H1 (cell line): ENCODE measurements at regions not wholly inside any gene's neighbourhood (a gene's known extent, or its start where the extent isn't known, plus 50 kb on each side); places are given as distances from the start of the nearest gene placed in this dataset.

Source experiments
- CTCF ChIA-PET: fragments of 300-600 bp; sonication (Branson Sonifier 250); formaldehyde crosslinking; loops from one replicate; lab custom pipeline; 2021; ENCODE audit not compliant: partially characterized antibody; lab: Charles Lee
- POLR2A ChIA-PET: fragments of 300-600 bp; sonication (Branson Sonifier 250); formaldehyde crosslinking; loops from one replicate; lab custom pipeline; 2021; ENCODE audit warnings: inconsistent platforms; ENCODE audit not compliant: partially characterized antibody; lab: Charles Lee
- DNase-seq, 2 experiments: peaks; one replicate each; pipeline versions ENCODE4 v3.0.0 to v3.0.0-alpha.2; 2010 to 2022; ENCODE audit warnings: low spot score in 2 of 2, low read depth in 1 of 2, mixed read lengths in 1 of 2
- FAIRE-seq: peaks from 2 replicates; lab custom pipeline; 2011; peaks lifted over from hg19 to GRCh38; lab: Jason Lieb, UNC
- H2AFZ ChIP-seq: 2 replicates; pipeline ENCODE4 v1.8.1; 2012; ENCODE audit warnings: low read length, inconsistent platforms
- H2AK5ac ChIP-seq: 2 replicates; pipeline ENCODE4 v1.6.1; 2013; ENCODE audit warnings: low read depth, low read length
- H2BK120ac ChIP-seq: replicated peaks from 2 replicates; pipeline ENCODE3; 2013; ENCODE audit warnings: low read depth, low read length, inconsistent platforms
- H2BK12ac ChIP-seq: 2 replicates; pipeline ENCODE4 v1.6.1; 2013; ENCODE audit warnings: low read depth, low read length
- H2BK15ac ChIP-seq: 2 replicates; pipeline ENCODE4 v1.6.1; 2013; ENCODE audit warnings: low read length
- H2BK20ac ChIP-seq: 2 replicates; pipeline ENCODE4 v1.6.1; 2013; ENCODE audit warnings: low read length
- H2BK5ac ChIP-seq: 2 replicates; pipeline ENCODE4 v1.6.1; 2013; ENCODE audit warnings: low read depth, low read length
- H3K14ac ChIP-seq: 2 replicates; pipeline ENCODE4 v1.6.1; 2013; ENCODE audit warnings: inconsistent platforms; ENCODE audit not compliant: insufficient read length
- H3K18ac ChIP-seq: 2 replicates; pipeline ENCODE4 v1.6.1; 2013; ENCODE audit warnings: low read length; ENCODE audit errors: extremely low read depth
- H3K23ac ChIP-seq: 2 replicates; pipeline ENCODE4 v1.6.1; 2013; ENCODE audit warnings: inconsistent platforms; ENCODE audit not compliant: insufficient read length
- H3K23me2 ChIP-seq: 2 replicates; pipeline ENCODE4 v1.6.1; 2013; ENCODE audit warnings: low read depth, low read length
- H3K27ac ChIP-seq: 2 replicates; pipeline ENCODE4 v1.6.1; 2011; ENCODE audit warnings: low read depth, low read length, inconsistent platforms
- H3K27me3 ChIP-seq, 4 experiments: replicated peaks in 1 of 4; 1 replicate in 1 of 4; 2 replicates in 3 of 4; pipeline versions ENCODE4 v1.6.1 to v1.8.1; 2011 to 2013; ENCODE audit warnings: low read length in 3 of 4, mild to moderate bottlenecking in 3 of 4, inconsistent platforms in 2 of 4, mixed read lengths in 2 of 4, moderate library complexity in 1 of 4; ENCODE audit not compliant: control insufficient read depth in 3 of 4, insufficient read depth in 3 of 4; ENCODE audit errors: extremely low read depth in 1 of 4
- H3K36me3 ChIP-seq, 4 experiments: 2 replicates each; pipeline versions ENCODE4 v1.6.1 to v1.8.1; 2011 to 2013; ENCODE audit warnings: mild to moderate bottlenecking in 4 of 4, low read length in 3 of 4, moderate library complexity in 2 of 4, control low read depth in 1 of 4, inconsistent platforms in 1 of 4; ENCODE audit not compliant: insufficient read depth in 4 of 4, control insufficient read depth in 2 of 4
- H3K4ac ChIP-seq: replicated peaks from 2 replicates; pipeline ENCODE3; 2013; ENCODE audit warnings: low read length, low read depth, mixed read lengths, inconsistent platforms; ENCODE audit not compliant: insufficient read length
- H3K4me1 ChIP-seq, 4 experiments: replicated peaks in 1 of 4; 1 replicate in 1 of 4; 2 replicates in 3 of 4; pipeline versions ENCODE4 v1.6.1 to v1.8.1; 2011 to 2013; ENCODE audit warnings: low read length in 3 of 4, inconsistent platforms in 2 of 4, mixed read lengths in 1 of 4; ENCODE audit not compliant: insufficient read depth in 4 of 4, control insufficient read depth in 3 of 4
- H3K4me2 ChIP-seq, 2 experiments: 2 replicates each; pipeline versions ENCODE4 v1.6.1 to v1.8.1; 2011 to 2013; ENCODE audit warnings: low read depth in 2 of 2, low read length in 2 of 2, control low read depth in 1 of 2, inconsistent platforms in 1 of 2, mild to moderate bottlenecking in 1 of 2; ENCODE audit not compliant: insufficient read depth in 1 of 2
- H3K4me3 ChIP-seq, 4 experiments: fragments of 200-600, 300-600 bp in 1 of 4; sonication (generic), shearing (Covaris generic), sonication (Bioruptor Twin) in 1 of 4; 2 replicates each; pipeline versions ENCODE4 v1.5.1 to v1.8.1; 2011 to 2016; ENCODE audit warnings: low read length in 4 of 4, low read depth in 3 of 4, control low read depth in 2 of 4, inconsistent platforms in 2 of 4, mild to moderate bottlenecking in 2 of 4, mixed read lengths in 1 of 4, moderate library complexity in 1 of 4; ENCODE audit not compliant: insufficient read depth in 2 of 4; ENCODE audit errors: extremely low read depth in 1 of 4
- H3K56ac ChIP-seq: replicated peaks from 2 replicates; pipeline ENCODE3; 2013; ENCODE audit warnings: low read depth, mild to moderate bottlenecking, mixed read lengths, low read length, inconsistent platforms; ENCODE audit not compliant: insufficient read length
- H3K79me1 ChIP-seq: 2 replicates; pipeline ENCODE4 v1.6.1; 2013; ENCODE audit warnings: low read depth, low read length, control low read depth
- H3K79me2 ChIP-seq, 2 experiments: 2 replicates each; pipeline versions ENCODE4 v1.6.1 to v1.8.1; 2012 to 2013; ENCODE audit warnings: low read length in 2 of 2, mild to moderate bottlenecking in 2 of 2, inconsistent platforms in 1 of 2; ENCODE audit not compliant: insufficient read depth in 2 of 2, control insufficient read depth in 1 of 2
- H3K9ac ChIP-seq, 4 experiments: replicated peaks in 1 of 4; 1 replicate in 1 of 4; 2 replicates in 3 of 4; pipeline versions ENCODE4 v1.6.1 to v1.8.1; 2011 to 2013; ENCODE audit warnings: low read depth in 3 of 4, low read length in 3 of 4, control low read depth in 2 of 4, mild to moderate bottlenecking in 2 of 4, moderate library complexity in 2 of 4, inconsistent platforms in 1 of 4; ENCODE audit errors: extremely low read depth in 1 of 4
- H3K9me3 ChIP-seq, 2 experiments: 2 replicates each; pipeline versions ENCODE4 v1.6.1 to v1.8.1; 2012 to 2013; ENCODE audit warnings: mild to moderate bottlenecking in 2 of 2, moderate library complexity in 2 of 2, control low read depth in 1 of 2, inconsistent platforms in 1 of 2, low read depth in 1 of 2, low read length in 1 of 2, mixed read lengths in 1 of 2; ENCODE audit not compliant: insufficient read depth in 2 of 2
- H4K20me1 ChIP-seq, 2 experiments: replicated peaks in 1 of 2; 2 replicates each; pipeline versions ENCODE3 to v1.8.1; 2011 to 2013; ENCODE audit warnings: inconsistent platforms in 2 of 2, low read length in 2 of 2, mild to moderate bottlenecking in 1 of 2; ENCODE audit not compliant: insufficient read depth in 2 of 2, control insufficient read depth in 1 of 2
- H4K5ac ChIP-seq: 2 replicates; pipeline ENCODE4 v1.6.1; 2013; ENCODE audit warnings: low read length, low read depth, mixed read lengths, inconsistent platforms; ENCODE audit not compliant: insufficient read length
- H4K8ac ChIP-seq: 2 replicates; pipeline ENCODE4 v1.8.0; 2013; ENCODE audit warnings: mild to moderate bottlenecking, moderate library complexity, low read length, inconsistent platforms; ENCODE audit not compliant: insufficient read depth; ENCODE audit errors: extremely low read depth
- H4K91ac ChIP-seq: replicated peaks from 2 replicates; pipeline ENCODE3; 2013; ENCODE audit warnings: low read length, mixed read lengths, inconsistent platforms; ENCODE audit not compliant: insufficient read length
- BCL11A ChIP-seq, 2 experiments: IDR thresholded peaks; one replicate each; pipeline ENCODE4 v1.6.1; 2011; ENCODE audit warnings: low read depth in 2 of 2, low read length in 2 of 2, mild to moderate bottlenecking in 2 of 2
- EZH2 ChIP-seq: fragments of 200-600 bp; sonication (generic); IDR thresholded peaks from 2 replicates; pipeline ENCODE4 v1.7.1; 2012; ENCODE audit warnings: low read depth, mild to moderate bottlenecking, moderate library complexity, low read length, inconsistent platforms; ENCODE audit not compliant: severe bottlenecking
- JUND ChIP-seq: IDR thresholded peaks from 2 replicates; pipeline ENCODE4 v1.6.1; 2011; ENCODE audit warnings: mild to moderate bottlenecking, improper control_type of control experiment, low read length
- KDM4A ChIP-seq: IDR thresholded peaks from one replicate; pipeline ENCODE4 v1.7.1; 2012; ENCODE audit warnings: low read depth, mild to moderate bottlenecking, moderate library complexity, low read length, inconsistent platforms; ENCODE audit not compliant: severe bottlenecking
- POLR2A ChIP-seq, 2 experiments: IDR thresholded peaks; 1 replicate in 1 of 2; 2 replicates in 1 of 2; pipeline ENCODE4 v1.6.1; 2011; ENCODE audit warnings: low read depth in 2 of 2, low read length in 2 of 2, mild to moderate bottlenecking in 2 of 2; ENCODE audit errors: control extremely low read depth in 1 of 2
- RBBP5 ChIP-seq: IDR thresholded peaks from 2 replicates; pipeline ENCODE4 v1.7.1; 2012; ENCODE audit warnings: low read depth, mild to moderate bottlenecking, inconsistent platforms, low read length, moderate library complexity, borderline replicate concordance
- SIX5 ChIP-seq: IDR thresholded peaks from 2 replicates; pipeline ENCODE4 v1.6.1; 2011; ENCODE audit warnings: mild to moderate bottlenecking, low read depth, low read length
- SP2 ChIP-seq: IDR thresholded peaks from 2 replicates; pipeline ENCODE4 v1.6.1; 2012; ENCODE audit warnings: mild to moderate bottlenecking, low read length, inconsistent platforms
- WGBS, 2 experiments: shearing (Covaris generic) in 1 of 2; methylation state at CpG; one replicate each; pipeline versions ENCODE4 v1.1.6 to v1.1.7; 2013 to 2015; ENCODE audit warnings: low lambda C conversion rate in 2 of 2, mixed read lengths in 2 of 2, inconsistent platforms in 1 of 2, low coverage in 1 of 2, missing lambda C conversion rate in 1 of 2; ENCODE audit not compliant: insufficient replicate concordance in 2 of 2, insufficient coverage in 1 of 2, insufficient read length in 1 of 2; ENCODE audit errors: extremely low coverage in 1 of 2, missing lambda C conversion rate in 1 of 2; 5-methylcytosine and 5-hydroxymethylcytosine counted together

GRCh38 chrX:6377103-6377764 lies 148.6 kb upstream of the NLGN4X start:
- Histone ChIP-seq H3K9me3 (no peaks in the 10 kb centered on the region), H3K27me3 (no peaks in the 10 kb centered on the region), H2BK12ac (no peak overlapping the region), H3K9ac (no peak overlapping the region), H4K20me1 (no peaks in the 10 kb centered on the region), H3K4me1 (no peaks in the 10 kb centered on the region), H2BK5ac (no peak overlapping the region), H2BK15ac (no peak overlapping the region), H3K27ac (no peak overlapping the region), H3K18ac (no peak overlapping the region), H4K5ac (no peak overlapping the region), H2AFZ (no peak overlapping the region), H3K4me3 (no peak overlapping the region), H2AK5ac (no peak overlapping the region), H2BK120ac (no peak overlapping the region), H3K23me2 (no peaks in the 10 kb centered on the region), H4K91ac (no peak overlapping the region), H3K4me2 (no peak overlapping the region), H3K36me3 (no peaks in the 10 kb centered on the region), H3K14ac (no peak overlapping the region), H3K4ac (no peak overlapping the region), H3K23ac (no peak overlapping the region), H3K79me2 (no peaks in the 10 kb centered on the region), H2BK20ac (no peak overlapping the region), H3K56ac (no peak overlapping the region), H3K79me1 (no peaks in the 10 kb centered on the region), H4K8ac (no peak overlapping the region)
- FAIRE-seq (no peak), DNase-seq (no peak)
- WGBS, 2 experiments, result 62% methylated on average over 3 of the region's 3 CpGs; no CpG with 5 or more reads in 1 of the 2 experiments
- TF ChIP-seq POLR2A (IDR thresholded peaks at IDR 0.05; ENCODE audit: control extremely low read depth in 1 of 2, low read depth in 2 of 2, low read length in 2 of 2) (no peak), BCL11A (IDR thresholded peaks at IDR 0.05; ENCODE audit: low read depth in 2 of 2, low read length in 2 of 2) (no peak), SP2 (no peak), EZH2 (no peak), RBBP5 (no peak), SIX5 (no peak), JUND (no peak), KDM4A (no peak)
- CTCF ChIA-PET, result no interaction called here
- POLR2A ChIA-PET, result no interaction called here
